Natural killer cell (primary cell): ENCODE measurements at regions not wholly inside any gene's neighbourhood (a gene's known extent, or its start where the extent isn't known, plus 50 kb on each side); places are given as distances from the start of the nearest gene placed in this dataset.

Source experiments
- ATAC-seq, 3 donors: fragments of 150-1000 bp in 2 of 3; fragments of 200-7000 bp in 1 of 3; cut with Tn5 transposase; 1 replicate in 1 of 3; 2 replicates in 2 of 3; pipeline ENCODE4 v1.10.0; 2021; ENCODE audit warnings: mild to moderate bottlenecking in 2 of 3, moderate library complexity in 2 of 3
- DNase-seq, 2 donors: peaks; one replicate each; pipeline versions ENCODE4 v3.0.0 to v3.0.0-alpha.2; 2013 to 2021; ENCODE audit warnings: mixed read lengths in 1 of 2
- H3K27ac ChIP-seq: one replicate; pipeline ENCODE4 v1.5.1; 2013; ENCODE audit warnings: mild to moderate bottlenecking, low read length
- H3K27me3 ChIP-seq: one replicate; pipeline ENCODE4 v1.6.1; 2013; ENCODE audit warnings: low read length; ENCODE audit not compliant: control insufficient read depth, insufficient read depth
- H3K36me3 ChIP-seq: one replicate; pipeline ENCODE4 v1.6.1; 2013; ENCODE audit warnings: low read length; ENCODE audit not compliant: control insufficient read depth, insufficient read depth
- H3K4me1 ChIP-seq: one replicate; pipeline ENCODE4 v1.6.1; 2013; ENCODE audit warnings: low read length; ENCODE audit not compliant: control insufficient read depth, insufficient read depth
- H3K4me3 ChIP-seq: one replicate; pipeline ENCODE4 v1.5.1; 2013; ENCODE audit warnings: low read length
- H3K9me3 ChIP-seq: one replicate; pipeline ENCODE4 v1.6.1; 2013; ENCODE audit warnings: low read length; ENCODE audit not compliant: control insufficient read depth, insufficient read depth
- H3K27ac Mint-ChIP-seq, 2 donors: one replicate each; pipeline ENCODE4 v1.8.0; 2022; ENCODE audit warnings: mild to moderate bottlenecking in 2 of 2, mixed read lengths in 2 of 2, moderate library complexity in 1 of 2
- H3K27me3 Mint-ChIP-seq, 2 donors: one replicate each; pipeline ENCODE4 v1.8.0; 2022; ENCODE audit warnings: low read depth in 2 of 2, mixed read lengths in 2 of 2
- H3K36me3 Mint-ChIP-seq: one replicate; pipeline ENCODE4 v1.8.0; 2022; ENCODE audit warnings: mixed read lengths
- H3K4me1 Mint-ChIP-seq, 2 donors: one replicate each; pipeline ENCODE4 v1.8.0; 2022; ENCODE audit warnings: mixed read lengths in 2 of 2
- H3K4me3 Mint-ChIP-seq: one replicate; pipeline ENCODE4 v1.8.0; 2022; ENCODE audit warnings: mild to moderate bottlenecking, moderate library complexity, mixed read lengths
- H3K9me3 Mint-ChIP-seq, 2 donors: one replicate each; pipeline ENCODE4 v1.8.0; 2022; ENCODE audit warnings: mixed read lengths in 2 of 2
- WGBS: methylation state at CpG from one replicate; pipeline ENCODE4 v1.1.7; 2013; ENCODE audit warnings: missing lambda C conversion rate; ENCODE audit not compliant: insufficient coverage; 5-methylcytosine and 5-hydroxymethylcytosine counted together
- intact Hi-C: fragments of 100-400 bp; cut with micrococcal nuclease; formaldehyde crosslinking; loops from one replicate; pipeline ENCODE4 v1.14.2; 2022
- TF ChIP-seq, protein P1 (sequence below): fragments of 200-600 bp; IDR thresholded peaks from one replicate; pipeline ENCODE4 v1.8.0; 2022; ENCODE audit warnings: antibody characterized with exemption

DNA sequence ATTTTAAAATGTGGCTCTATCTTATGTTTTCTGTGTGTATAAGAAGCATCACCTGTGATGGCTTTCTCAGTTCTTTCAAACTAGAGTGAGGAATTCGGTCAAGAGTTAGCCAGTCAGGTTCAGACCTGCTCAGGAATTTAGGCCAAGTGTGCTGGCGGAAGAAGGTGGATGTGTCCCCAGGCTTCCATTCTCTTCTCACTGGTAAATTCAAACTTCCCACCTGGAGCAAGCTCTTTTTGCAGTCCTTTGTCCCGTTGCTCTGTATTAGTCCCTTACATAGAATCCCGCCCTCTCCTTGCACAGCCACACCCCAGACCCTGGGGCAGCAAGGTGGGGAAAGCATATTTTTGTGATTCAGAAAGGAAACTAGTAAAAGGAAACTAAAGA, 124.7 kb upstream of the PWP1 start:
- no peaks in the 10 kb centered on the region for H3K27me3 Mint-ChIP-seq

DNA sequence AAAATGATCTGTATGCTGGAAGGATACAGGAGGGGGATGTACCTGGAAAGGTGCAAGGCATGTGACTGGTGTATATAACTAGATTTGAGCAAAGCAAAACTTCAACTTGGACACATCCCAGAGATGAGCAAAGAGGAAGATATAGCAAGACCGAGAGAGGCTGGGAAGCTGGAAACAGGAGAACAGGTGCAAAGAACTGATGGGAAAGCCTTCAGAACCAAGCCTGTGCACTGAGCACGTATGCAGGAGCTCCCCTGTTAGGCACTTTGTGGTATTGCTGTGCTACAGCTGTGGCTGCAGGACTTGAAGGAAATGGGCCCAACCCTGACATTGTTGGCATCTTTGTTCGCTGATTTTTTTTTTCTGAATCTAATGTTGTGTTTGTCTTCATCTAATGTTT, 120.7 kb upstream of the PWP1 start:
- TF ChIP-seq, protein P1, sequence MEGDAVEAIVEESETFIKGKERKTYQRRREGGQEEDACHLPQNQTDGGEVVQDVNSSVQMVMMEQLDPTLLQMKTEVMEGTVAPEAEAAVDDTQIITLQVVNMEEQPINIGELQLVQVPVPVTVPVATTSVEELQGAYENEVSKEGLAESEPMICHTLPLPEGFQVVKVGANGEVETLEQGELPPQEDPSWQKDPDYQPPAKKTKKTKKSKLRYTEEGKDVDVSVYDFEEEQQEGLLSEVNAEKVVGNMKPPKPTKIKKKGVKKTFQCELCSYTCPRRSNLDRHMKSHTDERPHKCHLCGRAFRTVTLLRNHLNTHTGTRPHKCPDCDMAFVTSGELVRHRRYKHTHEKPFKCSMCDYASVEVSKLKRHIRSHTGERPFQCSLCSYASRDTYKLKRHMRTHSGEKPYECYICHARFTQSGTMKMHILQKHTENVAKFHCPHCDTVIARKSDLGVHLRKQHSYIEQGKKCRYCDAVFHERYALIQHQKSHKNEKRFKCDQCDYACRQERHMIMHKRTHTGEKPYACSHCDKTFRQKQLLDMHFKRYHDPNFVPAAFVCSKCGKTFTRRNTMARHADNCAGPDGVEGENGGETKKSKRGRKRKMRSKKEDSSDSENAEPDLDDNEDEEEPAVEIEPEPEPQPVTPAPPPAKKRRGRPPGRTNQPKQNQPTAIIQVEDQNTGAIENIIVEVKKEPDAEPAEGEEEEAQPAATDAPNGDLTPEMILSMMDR: peak; percentile 23
- Mint-ChIP-seq H3K27me3 (no peaks in the 10 kb centered on the region), H3K36me3 (no peaks in the 10 kb centered on the region), H3K9me3 (no peaks in the 10 kb centered on the region), H3K27ac (no peak overlapping the region), H3K4me3 (no peak overlapping the region), H3K4me1 (peaks cover 11 to 20% of the 10 kb centered on the region in 2 donors)
- DNase-seq: peak in 1 of 2 donors; percentile 39
- intact Hi-C loops: no loop called here
- no peaks in the 10 kb centered on the region for H3K4me1 ChIP-seq
- no peak overlapping the region for H3K4me3 ChIP-seq
- no peaks in the 10 kb centered on the region for H3K9me3 ChIP-seq
- ATAC-seq: peak; percentile 50 to 76 (median 65)
- no peaks in the 10 kb centered on the region for H3K27me3 ChIP-seq
- no peak overlapping the region for H3K27ac ChIP-seq
- WGBS: 57% methylated on average over 3 of the region's 3 CpGs
- H3K36me3 ChIP-seq: no peaks in the 10 kb centered on the region

More for the DNA sequence above, 124.7 kb upstream of the PWP1 start:
- Mint-ChIP-seq H3K36me3 (no peaks in the 10 kb centered on the region), H3K27ac (no peak overlapping the region), H3K4me3 (no peak overlapping the region), H3K4me1 (peaks cover 0 to 10% of the 10 kb centered on the region in 2 donors), H3K9me3 (no peaks in the 10 kb centered on the region)
- WGBS: 89% methylated on average over 3 of the region's 4 CpGs
- no peaks in the 10 kb centered on the region for H3K27me3 ChIP-seq
- TF ChIP-seq, protein P1: no peak
- no peak overlapping the region for H3K4me3 ChIP-seq
- no peaks in the 10 kb centered on the region for H3K9me3 ChIP-seq
- H3K4me1 ChIP-seq: no peaks in the 10 kb centered on the region
- no peak overlapping the region for H3K27ac ChIP-seq
- intact Hi-C loops: no loop called here
- H3K36me3 ChIP-seq: no peaks in the 10 kb centered on the region
- DNase-seq (no peak), ATAC-seq (no peak)

DNA sequence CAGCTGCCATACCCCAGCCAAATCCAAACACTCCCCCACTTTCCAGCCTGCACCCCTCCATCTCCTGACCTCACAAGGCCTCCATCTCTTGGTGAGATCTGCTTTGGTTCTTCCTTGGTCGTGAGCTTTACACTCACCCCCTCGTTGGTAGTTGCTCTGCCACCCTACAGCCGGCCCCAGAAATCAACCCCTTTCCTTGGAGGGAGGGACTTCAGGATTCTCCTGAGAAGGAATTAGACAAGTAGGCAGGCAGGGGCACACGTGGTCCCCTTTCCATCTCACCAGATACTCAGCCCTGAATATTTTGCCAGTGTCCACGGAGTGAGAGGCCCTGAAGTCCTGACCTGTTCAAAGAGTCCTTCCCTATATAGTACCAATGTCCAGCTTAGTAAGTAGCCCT, 120.0 kb upstream of the PWP1 start:
- H3K9me3 ChIP-seq: no peaks in the 10 kb centered on the region
- Mint-ChIP-seq H3K4me3 (no peak overlapping the region), H3K27ac (no peak overlapping the region), H3K27me3 (no peaks in the 10 kb centered on the region), H3K4me1 (peaks cover 13 to 22% of the 10 kb centered on the region in 2 donors), H3K36me3 (no peaks in the 10 kb centered on the region), H3K9me3 (no peaks in the 10 kb centered on the region)
- no peak overlapping the region for H3K27ac ChIP-seq
- no peak overlapping the region for H3K4me3 ChIP-seq
- no peaks in the 10 kb centered on the region for H3K36me3 ChIP-seq
- TF ChIP-seq, protein P1: no peak
- 85% methylated on average over 5 of the region's 5 CpGs for WGBS
- intact Hi-C loops: no loop called here
- ATAC-seq: no peak
- DNase-seq: no peak
- no peaks in the 10 kb centered on the region for H3K27me3 ChIP-seq
- no peaks in the 10 kb centered on the region for H3K4me1 ChIP-seq

DNA sequence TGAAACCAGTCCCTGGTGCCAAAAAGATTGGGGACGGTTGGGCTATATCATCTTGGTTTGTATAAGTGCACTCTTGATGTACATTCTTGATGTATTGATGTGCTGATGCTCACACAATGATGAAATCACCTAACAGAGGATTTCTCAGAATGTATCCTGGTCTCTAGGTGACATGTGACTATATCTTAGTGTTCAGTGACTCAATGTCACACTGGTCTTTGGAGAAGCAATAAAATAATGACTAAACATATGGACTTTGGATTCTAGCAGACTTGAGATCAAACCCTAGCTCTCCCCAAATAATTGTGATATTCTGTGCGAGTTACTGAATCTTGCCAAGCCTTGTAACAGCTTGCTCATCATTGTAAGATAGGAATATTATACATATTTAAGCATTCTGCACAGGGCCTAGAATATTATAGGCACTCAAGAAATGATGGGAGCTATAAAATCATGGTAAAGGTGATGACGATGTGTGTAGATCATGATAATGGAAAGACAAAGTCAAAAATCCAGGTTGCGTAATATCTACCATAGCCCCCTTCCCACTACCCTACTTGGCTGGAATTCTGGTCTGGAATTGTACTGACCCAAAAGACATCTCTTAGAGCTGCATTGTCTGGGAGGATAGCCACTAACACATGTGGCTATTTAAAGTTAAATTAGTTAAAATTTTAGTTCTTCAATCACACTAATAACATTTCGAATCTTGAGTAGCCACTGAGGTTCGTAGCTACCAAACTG, 117.6 kb upstream of the PWP1 start:
- H3K36me3 ChIP-seq: no peaks in the 10 kb centered on the region
- H3K4me3 ChIP-seq: no peak overlapping the region
- no peaks in the 10 kb centered on the region for H3K9me3 ChIP-seq
- Mint-ChIP-seq H3K4me3 (no peak overlapping the region), H3K36me3 (no peaks in the 10 kb centered on the region), H3K9me3 (no peaks in the 10 kb centered on the region), H3K4me1 (peaks cover 24 to 46% of the 10 kb centered on the region in 2 donors), H3K27ac (no peak overlapping the region), H3K27me3 (no peaks in the 10 kb centered on the region)
- DNase-seq: no peak
- ATAC-seq: no peak
- H3K27me3 ChIP-seq: no peaks in the 10 kb centered on the region
- intact Hi-C loops: no loop called here
- peaks cover 8% of the 10 kb centered on the region for H3K4me1 ChIP-seq
- TF ChIP-seq, protein P1: no peak
- H3K27ac ChIP-seq: no peak overlapping the region
- 95% methylated on average over 4 of the region's 6 CpGs for WGBS
